GM23338 (cell line): ENCODE measurements at regions not wholly inside any gene's neighbourhood (a gene's known extent, or its start where the extent isn't known, plus 50 kb on each side); places are given as distances from the start of the nearest gene placed in this dataset.

Experiments used
- ATAC-seq: fragments of 200-7000 bp; cut with Tn5 transposase; 3 replicates; pipeline ENCODE4 v1.9.1; 2020
- DNase-seq: peaks from one replicate; pipeline ENCODE4 v3.0.0-alpha.2; 2015; ENCODE audit warnings: low spot score
- H2AFZ ChIP-seq: fragments of 200-600 bp; sonication (generic); 2 replicates; pipeline ENCODE4 v1.8.0; 2016; ENCODE audit warnings: antibody characterized with exemption, mild to moderate bottlenecking, moderate library complexity
- H3F3A ChIP-seq: fragments of 200-600 bp; sonication (generic); replicated peaks from 2 replicates; pipeline ENCODE4 v1.8.0; 2017; ENCODE audit warnings: antibody characterized with exemption, mixed run types, low read depth
- H3K27ac ChIP-seq: fragments of 200-600 bp; sonication (generic); 2 replicates; pipeline ENCODE4 v1.6.1; 2016; ENCODE audit warnings: low read depth
- H3K27me3 ChIP-seq: fragments of 200-600 bp; sonication (generic); 2 replicates; pipeline ENCODE4 v1.8.0; 2016; ENCODE audit warnings: mild to moderate bottlenecking, mixed run types, moderate library complexity; ENCODE audit not compliant: insufficient read depth
- H3K36me3 ChIP-seq: fragments of 200-600 bp; sonication (generic); 2 replicates; pipeline ENCODE4 v1.8.0; 2016; ENCODE audit warnings: mild to moderate bottlenecking; ENCODE audit not compliant: insufficient read depth
- H3K4me1 ChIP-seq: fragments of 200-600 bp; sonication (generic); 2 replicates; pipeline ENCODE4 v1.8.0; 2016; ENCODE audit warnings: mild to moderate bottlenecking, moderate library complexity; ENCODE audit not compliant: insufficient read depth
- H3K4me2 ChIP-seq: fragments of 200-600 bp; sonication (generic); 2 replicates; pipeline ENCODE4 v1.7.1; 2017; ENCODE audit warnings: mixed run types
- H3K4me3 ChIP-seq: fragments of 200-600 bp; sonication (generic); 2 replicates; pipeline ENCODE4 v1.6.1; 2016; ENCODE audit warnings: mixed run types
- H3K79me2 ChIP-seq: fragments of 200-600 bp; sonication (generic); replicated peaks from 2 replicates; pipeline ENCODE4 v1.8.0; 2017; ENCODE audit warnings: mild to moderate bottlenecking; ENCODE audit not compliant: insufficient read depth
- H3K9me2 ChIP-seq: fragments of 200-600 bp; sonication (generic); 2 replicates; pipeline ENCODE4 v1.8.0; 2017; ENCODE audit not compliant: insufficient read depth
- H4K20me1 ChIP-seq: fragments of 200-600 bp; sonication (generic); replicated peaks from 2 replicates; pipeline ENCODE4 v1.8.0; 2017; ENCODE audit warnings: mild to moderate bottlenecking; ENCODE audit not compliant: insufficient read depth
- H3K27ac Mint-ChIP-seq: 2 replicates; pipeline ENCODE4 v1.8.0; 2020; ENCODE audit warnings: inconsistent platforms, mild to moderate bottlenecking, moderate library complexity, mixed read lengths
- H3K27me3 Mint-ChIP-seq: 3 replicates; pipeline ENCODE4 v1.8.0; 2022; ENCODE audit warnings: low read depth, mild to moderate bottlenecking, moderate library complexity, mixed read lengths, inconsistent platforms; ENCODE audit not compliant: insufficient read depth, poor library complexity
- H3K36me3 Mint-ChIP-seq: 3 replicates; pipeline ENCODE4 v1.8.0; 2021; ENCODE audit warnings: low read depth, mild to moderate bottlenecking, inconsistent platforms, moderate library complexity, mixed read lengths
- H3K4me1 Mint-ChIP-seq: 3 replicates; pipeline ENCODE4 v1.8.0; 2020; ENCODE audit warnings: mild to moderate bottlenecking, inconsistent platforms, mixed read lengths
- H3K4me3 Mint-ChIP-seq: 3 replicates; pipeline ENCODE4 v1.8.0; 2021; ENCODE audit warnings: moderate library complexity, mild to moderate bottlenecking, inconsistent platforms, mixed read lengths
- H3K9me3 Mint-ChIP-seq: 3 replicates; pipeline ENCODE4 v1.8.0; 2020; ENCODE audit warnings: moderate library complexity, mild to moderate bottlenecking, inconsistent platforms, mixed read lengths
- CREB1 ChIP-seq: fragments of 250-450 bp; sonication (Bioruptor Pico); IDR thresholded peaks from 2 replicates; pipeline ENCODE4 v1.5.0; 2020; ENCODE audit warnings: low read depth, mild to moderate bottlenecking, moderate library complexity
- CTCF ChIP-seq, 2 experiments: fragments of 200-600 bp in 1 of 2; sonication (generic) in 1 of 2; conservative IDR thresholded peaks; 2 replicates each; pipeline versions ENCODE4 v1.5.1 to v1.6.1; 2016 to 2017; ENCODE audit warnings: antibody characterized with exemption in 2 of 2, low read depth in 2 of 2, mild to moderate bottlenecking in 2 of 2, moderate library complexity in 1 of 2
- EZH2 ChIP-seq: fragments of 200-600 bp; sonication (generic); IDR thresholded peaks from one replicate; pipeline ENCODE4 v1.8.0; 2017; ENCODE audit warnings: antibody characterized with exemption, mild to moderate bottlenecking, low read depth; ENCODE audit not compliant: unreplicated experiment
- EZH2phosphoT487 ChIP-seq: fragments of 200-600 bp; sonication (generic); IDR thresholded peaks from one replicate; pipeline ENCODE4 v1.8.1; 2018; ENCODE audit warnings: antibody characterized with exemption; ENCODE audit not compliant: unreplicated experiment
- JUNB ChIP-seq: IDR thresholded peaks from one replicate; pipeline ENCODE4 v1.6.1; 2016; ENCODE audit warnings: antibody characterized with exemption; ENCODE audit not compliant: unreplicated experiment
- NANOG ChIP-seq: IDR thresholded peaks from 2 replicates; pipeline ENCODE4 v1.6.1; 2016; ENCODE audit warnings: antibody characterized with exemption, borderline replicate concordance
- POLR2AphosphoS5 ChIP-seq: IDR thresholded peaks from 2 replicates; pipeline ENCODE4 v1.6.1; 2016; ENCODE audit warnings: antibody characterized with exemption, low read depth
- STAT1 ChIP-seq: IDR thresholded peaks from one replicate; pipeline ENCODE4 v1.6.1; 2016; ENCODE audit warnings: antibody characterized with exemption; ENCODE audit not compliant: unreplicated experiment
- ZNF114 ChIP-seq: fragments of 250-450 bp; sonication (Bioruptor Pico); IDR thresholded peaks from 2 replicates; pipeline ENCODE4 v1.5.0; 2020; ENCODE audit warnings: mild to moderate bottlenecking, moderate library complexity
- ZNF331 ChIP-seq: fragments of 250-450 bp; sonication (Bioruptor Pico); IDR thresholded peaks from 2 replicates; pipeline ENCODE4 v1.5.0; 2020; ENCODE audit warnings: low read depth, mild to moderate bottlenecking, moderate library complexity
- TF ChIP-seq, protein P1 (sequence below): IDR thresholded peaks from 2 replicates; pipeline ENCODE4 v1.6.1; 2016; ENCODE audit warnings: antibody characterized with exemption

DNA sequence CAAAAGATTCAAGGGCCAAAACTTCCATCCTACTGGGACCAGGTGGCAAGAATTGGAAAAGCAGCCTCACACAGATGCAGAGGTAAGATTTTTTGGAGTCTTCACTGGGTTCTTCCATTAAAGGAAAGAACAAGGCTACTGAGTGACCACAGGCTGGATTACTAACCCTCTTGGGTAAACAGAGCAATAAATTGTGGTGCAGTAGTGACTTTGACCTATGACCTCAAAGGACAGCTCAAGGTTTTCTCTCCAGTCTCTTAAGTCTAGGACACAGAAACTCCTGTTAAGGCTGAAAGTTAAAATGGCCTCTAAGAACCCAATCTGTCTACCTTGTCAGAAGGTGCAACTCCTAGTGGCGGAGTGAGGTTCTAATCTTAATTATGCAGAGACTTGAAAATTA lies 464.9 kb downstream of the SMARCA1 start:
- peaks cover 4% of the 10 kb centered on the region; the same call in 2 of the 3 replicates for H3K36me3 Mint-ChIP-seq
- H3K4me3 ChIP-seq = no peak overlapping the region

GRCh38 chrX:129043138-129043537 lies 480.2 kb downstream of the SMARCA1 start:
- no peak overlapping the region for H3K27ac Mint-ChIP-seq
- TF ChIP-seq ZNF331 (CRISPR knock-in tag) = no peak
- no peak for TF ChIP-seq JUNB
- no peak for TF ChIP-seq POLR2AphosphoS5
- no peak for TF ChIP-seq CTCF (conservative IDR thresholded peaks at IDR 0.05; ENCODE audit: low read depth in 2 of 2)

More for the DNA sequence above, 464.9 kb downstream of the SMARCA1 start:
- no peaks in the 10 kb centered on the region for H4K20me1 ChIP-seq
- H2AFZ ChIP-seq = no peak overlapping the region
- no peaks in the 10 kb centered on the region; the same call in 1 of the 2 replicates for H3K4me1 ChIP-seq
- no peaks in the 10 kb centered on the region for H3K79me2 ChIP-seq
- no peaks in the 10 kb centered on the region for H3K9me2 ChIP-seq
- no peak for ATAC-seq
- H3K4me2 ChIP-seq = no peak overlapping the region
- no peaks in the 10 kb centered on the region for H3F3A ChIP-seq
- TF ChIP-seq ZNF331 (CRISPR knock-in tag) (no peak), NANOG (no peak), STAT1 (no peak), JUNB (no peak), EZH2 (no peak), CTCF (conservative IDR thresholded peaks at IDR 0.05; ENCODE audit: low read depth in 2 of 2) (no peak), ZNF114 (CRISPR knock-in tag) (no peak), POLR2AphosphoS5 (no peak), CREB1 (CRISPR knock-in tag) (no peak), EZH2phosphoT487 (no peak)
- TF ChIP-seq, protein P1, sequence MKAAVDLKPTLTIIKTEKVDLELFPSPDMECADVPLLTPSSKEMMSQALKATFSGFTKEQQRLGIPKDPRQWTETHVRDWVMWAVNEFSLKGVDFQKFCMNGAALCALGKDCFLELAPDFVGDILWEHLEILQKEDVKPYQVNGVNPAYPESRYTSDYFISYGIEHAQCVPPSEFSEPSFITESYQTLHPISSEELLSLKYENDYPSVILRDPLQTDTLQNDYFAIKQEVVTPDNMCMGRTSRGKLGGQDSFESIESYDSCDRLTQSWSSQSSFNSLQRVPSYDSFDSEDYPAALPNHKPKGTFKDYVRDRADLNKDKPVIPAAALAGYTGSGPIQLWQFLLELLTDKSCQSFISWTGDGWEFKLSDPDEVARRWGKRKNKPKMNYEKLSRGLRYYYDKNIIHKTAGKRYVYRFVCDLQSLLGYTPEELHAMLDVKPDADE = no peak
- H3K4me1 Mint-ChIP-seq = peaks cover 16% of the 10 kb centered on the region
- H3K4me3 Mint-ChIP-seq = no peak overlapping the region
- H3K9me3 Mint-ChIP-seq = no peaks in the 10 kb centered on the region; the same call in 2 of the 3 replicates
- no peaks in the 10 kb centered on the region for H3K36me3 ChIP-seq
- no peak overlapping the region for H3K27ac Mint-ChIP-seq
- no peak for DNase-seq
- peaks cover 1% of the 10 kb centered on the region for H3K27me3 Mint-ChIP-seq
- H3K27me3 ChIP-seq = no peaks in the 10 kb centered on the region
- H3K27ac ChIP-seq = no peak overlapping the region

More at GRCh38 chrX:129043138-129043537, 480.2 kb downstream of the SMARCA1 start:
- H4K20me1 ChIP-seq = no peaks in the 10 kb centered on the region
- no peak overlapping the region for H3K27ac ChIP-seq
- no peaks in the 10 kb centered on the region for H3K9me2 ChIP-seq
- no peaks in the 10 kb centered on the region for H3K79me2 ChIP-seq
- no peaks in the 10 kb centered on the region for H3K27me3 ChIP-seq
- Mint-ChIP-seq H3K9me3 (peaks cover 13% of the 10 kb centered on the region), H3K27me3 (peaks cover 2% of the 10 kb centered on the region), H3K36me3 (peaks cover 30% of the 10 kb centered on the region), H3K4me1 (no peaks in the 10 kb centered on the region; the same call in 2 of the 3 replicates), H3K4me3 (no peak overlapping the region)
- no peaks in the 10 kb centered on the region for H3K36me3 ChIP-seq
- no peak overlapping the region for H2AFZ ChIP-seq
- H3K4me1 ChIP-seq = no peaks in the 10 kb centered on the region
- no peak for ATAC-seq
- no peak overlapping the region for H3K4me2 ChIP-seq
- no peak overlapping the region for H3K4me3 ChIP-seq
- H3F3A ChIP-seq = no peaks in the 10 kb centered on the region
- no peak for DNase-seq
